CD4-positive, alpha-beta T cell (primary cell): ENCODE measurements at regions not wholly inside any gene's neighbourhood (a gene's known extent, or its start where the extent isn't known, plus 50 kb on each side); places are given as distances from the start of the nearest gene placed in this dataset.
"Not testable (repeated sequence)": the region's sequence is repeated elsewhere in the genome, so short reads cannot be mapped to it uniquely, and the experiment has no call there.

Experiments
- ATAC-seq: fragments of 200-7000 bp; cut with Tn5 transposase; one replicate; pipeline ENCODE4 v1.10.0; 2022; ENCODE audit warnings: mild to moderate bottlenecking; ENCODE audit not compliant: poor library complexity
- CTCF ChIA-PET: fragments of 350-600 bp; sonication (Branson Sonifier 250); formaldehyde crosslinking; loops from one replicate; lab custom pipeline; 2021; ENCODE audit warnings: antibody characterized with exemption, inconsistent platforms; lab: Charles Lee
- POLR2A ChIA-PET: fragments of 350-600 bp; sonication (Branson Sonifier 250); formaldehyde crosslinking; loops from one replicate; lab custom pipeline; 2021; ENCODE audit warnings: antibody characterized with exemption, inconsistent platforms; lab: Charles Lee
- DNase-seq, 14 experiments: peaks; one replicate each; pipeline ENCODE4 v3.0.0-alpha.2; 2013 to 2020; ENCODE audit warnings: mixed read lengths in 2 of 14
- H3K27ac ChIP-seq, 2 donors: one replicate each; pipeline versions ENCODE4 v1.5.1 to v1.7.0; 2013; ENCODE audit warnings: low read length in 2 of 2, low read depth in 1 of 2, mild to moderate bottlenecking in 1 of 2
- H3K27me3 ChIP-seq, 2 experiments: 1 replicate in 1 of 2; 2 replicates in 1 of 2; pipeline versions ENCODE4 v1.6.1 to v1.7.0; 2013; ENCODE audit warnings: low read length in 2 of 2, control low read depth in 1 of 2, mild to moderate bottlenecking in 1 of 2, moderate library complexity in 1 of 2; ENCODE audit not compliant: insufficient read depth in 2 of 2, control insufficient read depth in 1 of 2
- H3K36me3 ChIP-seq: one replicate; pipeline ENCODE4 v1.6.1; 2013; ENCODE audit warnings: low read length, control low read depth; ENCODE audit not compliant: insufficient read depth
- H3K4me1 ChIP-seq: one replicate; pipeline ENCODE4 v1.6.1; 2013; ENCODE audit warnings: low read length, control low read depth; ENCODE audit not compliant: insufficient read depth
- H3K4me3 ChIP-seq: one replicate; pipeline ENCODE4 v1.5.1; 2013; ENCODE audit warnings: mild to moderate bottlenecking, low read length, moderate library complexity
- H3K9me3 ChIP-seq, 2 experiments: 1 replicate in 1 of 2; 2 replicates in 1 of 2; pipeline versions ENCODE4 v1.6.1 to v1.7.0; 2013; ENCODE audit warnings: low read length in 2 of 2, mild to moderate bottlenecking in 2 of 2, control low read depth in 1 of 2, moderate library complexity in 1 of 2; ENCODE audit not compliant: control insufficient read depth in 1 of 2, insufficient read depth in 1 of 2
- H3K27ac Mint-ChIP-seq: one replicate; pipeline ENCODE4 v1.8.0; 2020; ENCODE audit warnings: mixed read lengths
- H3K27me3 Mint-ChIP-seq: one replicate; pipeline ENCODE4 v1.8.0; 2021; ENCODE audit warnings: mixed read lengths
- H3K36me3 Mint-ChIP-seq: one replicate; pipeline ENCODE4 v1.8.0; 2021; ENCODE audit warnings: low read depth, mixed read lengths
- H3K4me1 Mint-ChIP-seq: one replicate; pipeline ENCODE4 v1.8.0; 2021; ENCODE audit warnings: low read depth, mixed read lengths
- H3K4me3 Mint-ChIP-seq: one replicate; pipeline ENCODE4 v1.8.0; 2020; ENCODE audit warnings: mild to moderate bottlenecking, mixed read lengths
- H3K9me3 Mint-ChIP-seq: one replicate; pipeline ENCODE4 v1.8.0; 2020; ENCODE audit warnings: mixed read lengths
- CTCF ChIP-seq: fragments of 200-600 bp; IDR thresholded peaks from one replicate; pipeline ENCODE4 v1.8.0; 2022; ENCODE audit warnings: antibody characterized with exemption, mild to moderate bottlenecking
- intact Hi-C, 2 experiments: fragments of 100-400 bp; cut with DNase I in 1 of 2; cut with micrococcal nuclease in 1 of 2; formaldehyde crosslinking; loops; one replicate each; pipeline versions ENCODE4 v1.15.1 to v1.9.0; 2023 to 2025; cut with DNase I, micrococcal nuclease

- H3K27me3 Mint-ChIP-seq, ATAC-seq, H3K4me3 Mint-ChIP-seq, H3K9me3 ChIP-seq, H3K9me3 Mint-ChIP-seq, CTCF ChIA-PET, H3K27ac ChIP-seq, H3K36me3 ChIP-seq, H3K4me3 ChIP-seq, intact Hi-C loops, H3K4me1 ChIP-seq, POLR2A ChIA-PET, H3K27me3 ChIP-seq, H3K4me1 Mint-ChIP-seq, H3K36me3 Mint-ChIP-seq, H3K27ac Mint-ChIP-seq: not testable (repeated sequence)
- peak; percentile 67 for TF ChIP-seq CTCF
- DNase-seq: peak in 3 of 14 experiments; percentile 15 to 27 (median 18)
Observed at GRCh38 chrY:3405585-3405984, 173.3 kb upstream of the TGIF2LY start.

GRCh38 chrY:3406896-3407452, 171.9 kb upstream of the TGIF2LY start:
- intact Hi-C loops, H3K27me3 Mint-ChIP-seq, H3K36me3 Mint-ChIP-seq, H3K27ac ChIP-seq, H3K27ac Mint-ChIP-seq, H3K4me3 ChIP-seq, POLR2A ChIA-PET, H3K4me1 Mint-ChIP-seq, H3K9me3 ChIP-seq, DNase-seq, H3K4me1 ChIP-seq, H3K27me3 ChIP-seq, H3K36me3 ChIP-seq, ATAC-seq, H3K9me3 Mint-ChIP-seq, CTCF ChIA-PET, H3K4me3 Mint-ChIP-seq: not testable (repeated sequence)

GRCh38 chrY:3410322-3410892, 168.5 kb upstream of the TGIF2LY start:
- H3K27ac Mint-ChIP-seq, H3K4me1 ChIP-seq, ATAC-seq, DNase-seq, H3K4me1 Mint-ChIP-seq, H3K4me3 ChIP-seq, H3K27me3 Mint-ChIP-seq, H3K9me3 Mint-ChIP-seq, H3K27me3 ChIP-seq, H3K4me3 Mint-ChIP-seq, POLR2A ChIA-PET, H3K36me3 ChIP-seq, H3K9me3 ChIP-seq, CTCF ChIA-PET, H3K27ac ChIP-seq, intact Hi-C loops, H3K36me3 Mint-ChIP-seq: not testable (repeated sequence)
